ENCODE measurements at regions not wholly inside any gene's neighbourhood (a gene's known extent, or its start where the extent isn't known, plus 50 kb on each side); places are given as distances from the start of the nearest gene placed in this dataset.
"Not testable (repeated sequence)": the region's sequence is repeated elsewhere in the genome, so short reads cannot be mapped to it uniquely, and the experiment has no call there.

DNA sequence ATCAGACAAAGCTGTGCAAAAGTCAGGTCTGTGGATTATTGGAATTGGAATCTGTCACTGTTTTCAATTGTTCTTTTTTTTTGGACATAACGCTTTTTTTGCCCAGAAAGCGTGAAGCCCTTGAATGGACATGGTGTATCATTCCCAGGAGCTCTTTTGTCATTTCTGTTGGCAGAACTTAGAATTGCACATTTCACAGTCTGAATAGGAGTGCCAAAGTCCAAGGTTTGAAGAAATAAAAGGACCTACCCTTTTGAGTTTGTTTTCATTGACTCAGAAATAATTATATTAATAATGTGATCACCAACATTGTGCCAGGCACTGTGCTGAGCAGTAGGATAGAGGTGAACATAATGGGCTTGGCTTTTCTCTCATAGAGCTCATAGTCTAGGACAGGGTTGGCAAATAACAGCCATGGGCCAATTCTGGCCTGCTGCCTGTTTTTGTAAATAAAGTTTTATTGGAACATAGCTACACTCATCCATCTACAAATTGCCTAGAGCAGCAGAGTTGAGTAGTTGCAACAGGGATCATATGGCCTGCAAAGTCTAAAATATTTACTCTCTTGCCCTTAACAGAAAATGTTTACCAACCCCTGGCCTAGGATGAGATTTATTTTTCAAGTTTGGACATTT, 62.6 kb upstream of the ATXN1 start:
- FAIRE-seq, result no peak
- no peak for DNase-seq (ENCODE audit: insufficient read length, low spot score)
- TF ChIP-seq, protein P1, sequence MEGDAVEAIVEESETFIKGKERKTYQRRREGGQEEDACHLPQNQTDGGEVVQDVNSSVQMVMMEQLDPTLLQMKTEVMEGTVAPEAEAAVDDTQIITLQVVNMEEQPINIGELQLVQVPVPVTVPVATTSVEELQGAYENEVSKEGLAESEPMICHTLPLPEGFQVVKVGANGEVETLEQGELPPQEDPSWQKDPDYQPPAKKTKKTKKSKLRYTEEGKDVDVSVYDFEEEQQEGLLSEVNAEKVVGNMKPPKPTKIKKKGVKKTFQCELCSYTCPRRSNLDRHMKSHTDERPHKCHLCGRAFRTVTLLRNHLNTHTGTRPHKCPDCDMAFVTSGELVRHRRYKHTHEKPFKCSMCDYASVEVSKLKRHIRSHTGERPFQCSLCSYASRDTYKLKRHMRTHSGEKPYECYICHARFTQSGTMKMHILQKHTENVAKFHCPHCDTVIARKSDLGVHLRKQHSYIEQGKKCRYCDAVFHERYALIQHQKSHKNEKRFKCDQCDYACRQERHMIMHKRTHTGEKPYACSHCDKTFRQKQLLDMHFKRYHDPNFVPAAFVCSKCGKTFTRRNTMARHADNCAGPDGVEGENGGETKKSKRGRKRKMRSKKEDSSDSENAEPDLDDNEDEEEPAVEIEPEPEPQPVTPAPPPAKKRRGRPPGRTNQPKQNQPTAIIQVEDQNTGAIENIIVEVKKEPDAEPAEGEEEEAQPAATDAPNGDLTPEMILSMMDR (IDR thresholded peaks at IDR 0.05; ENCODE audit: insufficient read depth, missing control alignments), result no peak

DNA sequence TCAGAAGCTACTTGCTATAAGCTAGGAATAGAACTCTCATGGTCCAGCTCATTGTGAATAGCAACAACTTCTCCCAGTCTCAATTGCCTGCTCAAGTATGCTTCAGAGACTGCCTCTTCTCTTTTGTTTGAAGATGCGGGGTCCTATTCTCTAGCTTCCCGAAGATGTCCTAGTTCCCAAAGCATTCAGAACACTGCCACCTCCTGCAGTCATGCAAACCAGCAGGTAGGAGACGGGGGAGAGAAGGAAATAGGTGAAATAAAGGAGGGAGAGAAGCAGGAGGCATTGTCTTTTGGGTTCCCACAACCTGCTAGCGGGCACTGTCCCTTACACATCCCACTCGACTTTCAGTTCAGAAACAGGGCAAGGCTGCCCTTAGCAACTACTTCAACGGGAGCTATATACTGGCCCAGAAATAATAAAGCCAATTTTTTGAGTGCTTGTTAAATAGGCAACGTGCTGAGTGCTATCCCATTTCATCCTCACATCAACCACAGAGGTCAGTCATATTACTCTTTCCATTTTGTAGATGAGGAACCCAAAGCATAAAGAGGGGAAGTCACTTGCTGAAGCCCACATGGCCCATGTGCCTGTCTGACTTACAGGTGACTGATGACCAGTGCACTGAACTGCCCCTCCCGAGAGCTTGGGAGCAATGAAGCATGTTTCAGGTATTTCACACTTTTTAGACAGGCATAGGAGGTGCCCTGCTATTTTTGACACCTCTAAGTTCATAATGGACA, 61.9 kb upstream of the ATXN1 start:
- DNase-seq (ENCODE audit: insufficient read length, low spot score), result no peak
- no peak for FAIRE-seq
- TF ChIP-seq, protein P1 (IDR thresholded peaks at IDR 0.05; ENCODE audit: insufficient read depth, missing control alignments), result no peak

DNA sequence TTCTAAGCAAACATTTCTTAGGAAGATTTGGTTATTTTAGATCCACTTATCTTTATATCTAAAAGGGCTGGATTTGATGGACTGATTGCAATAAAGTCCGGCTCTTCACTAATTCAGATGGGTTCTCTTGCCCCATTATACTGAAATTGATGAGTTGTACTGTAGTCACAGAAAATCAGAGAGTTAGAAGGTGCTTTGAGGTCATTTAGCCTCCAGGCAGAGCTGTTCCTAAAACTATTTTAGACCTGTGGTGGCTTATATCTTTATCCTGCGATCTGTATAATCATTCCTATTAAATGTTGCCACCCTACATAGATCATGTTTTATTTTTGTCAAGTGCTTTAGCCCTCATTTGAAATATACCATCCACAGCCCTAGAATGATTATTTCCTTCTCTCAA, 61.3 kb upstream of the ATXN1 start:
- DNase-seq (ENCODE audit: insufficient read length, low spot score) (no peak), FAIRE-seq (no peak)
- TF ChIP-seq, protein P1 (IDR thresholded peaks at IDR 0.05; ENCODE audit: insufficient read depth, missing control alignments), result no peak

DNA sequence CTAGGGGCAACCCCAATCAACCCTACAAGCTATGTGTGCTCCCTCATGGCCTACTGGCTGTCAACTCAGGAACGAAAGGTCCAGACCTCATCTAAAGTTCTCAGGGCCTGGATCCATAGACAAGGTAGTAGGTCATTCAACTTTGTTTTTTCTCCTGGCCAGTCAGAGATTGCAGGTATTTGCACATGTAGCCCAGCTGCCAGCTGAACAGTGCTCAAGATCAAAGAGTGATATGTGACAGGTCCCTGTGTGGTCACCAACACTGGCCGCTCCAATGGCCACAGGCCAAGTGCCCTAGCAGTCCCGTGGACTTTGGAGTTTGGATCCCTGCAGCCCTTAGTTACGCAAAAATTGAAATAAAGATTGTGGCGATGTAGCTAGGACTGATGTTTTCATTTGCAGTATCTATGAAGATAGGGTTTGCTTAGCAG, 60.6 kb upstream of the ATXN1 start:
- FAIRE-seq, result no peak
- no peak for DNase-seq (ENCODE audit: insufficient read length, low spot score)
- TF ChIP-seq, protein P1 (IDR thresholded peaks at IDR 0.05; ENCODE audit: insufficient read depth, missing control alignments), result no peak

DNA sequence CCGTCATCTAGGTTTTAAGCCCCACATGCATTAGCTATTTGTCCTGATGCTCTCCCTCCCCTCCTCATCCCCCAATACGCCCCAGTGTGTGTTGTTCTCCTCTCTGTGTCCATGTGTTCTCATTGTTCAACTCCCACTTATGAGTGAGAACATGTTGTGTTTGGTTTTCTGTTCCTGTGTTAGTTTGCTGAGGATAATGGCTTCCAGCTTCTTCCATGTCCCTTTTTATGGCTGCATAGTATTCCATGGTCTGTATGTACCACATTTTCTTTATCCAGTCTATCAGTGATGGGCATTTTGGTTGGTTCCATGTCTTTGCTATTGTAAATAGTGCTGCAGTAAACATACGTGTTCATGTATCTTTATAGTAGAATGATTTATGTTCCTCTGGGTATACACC, 59.0 kb upstream of the ATXN1 start:
- not testable (repeated sequence) for FAIRE-seq; DNase-seq (ENCODE audit: insufficient read length, low spot score)

DNA sequence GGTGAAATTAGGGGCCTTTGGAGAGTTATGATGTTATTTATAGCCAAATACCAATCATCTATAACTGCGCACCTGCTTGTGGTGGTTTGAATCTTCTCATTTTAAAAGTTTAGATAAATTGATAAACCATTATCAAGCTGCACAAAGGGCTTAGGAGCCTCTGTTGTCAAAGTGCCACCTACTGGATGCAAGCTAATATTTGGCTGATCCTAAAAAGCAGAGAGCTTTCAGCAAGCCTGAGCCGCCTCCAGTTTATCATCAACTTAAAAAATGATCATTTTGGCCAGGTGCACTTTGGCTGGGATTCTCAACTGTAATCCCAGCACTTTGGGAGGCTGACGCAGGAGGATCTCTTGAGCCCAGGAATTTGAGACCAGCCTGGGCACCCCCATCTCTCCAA, 58.5 kb upstream of the ATXN1 start:
- TF ChIP-seq, protein P1 (IDR thresholded peaks at IDR 0.05; ENCODE audit: insufficient read depth, missing control alignments), result peak; percentile 13
- no peak for FAIRE-seq
- no peak for DNase-seq (ENCODE audit: insufficient read length, low spot score)

DNA sequence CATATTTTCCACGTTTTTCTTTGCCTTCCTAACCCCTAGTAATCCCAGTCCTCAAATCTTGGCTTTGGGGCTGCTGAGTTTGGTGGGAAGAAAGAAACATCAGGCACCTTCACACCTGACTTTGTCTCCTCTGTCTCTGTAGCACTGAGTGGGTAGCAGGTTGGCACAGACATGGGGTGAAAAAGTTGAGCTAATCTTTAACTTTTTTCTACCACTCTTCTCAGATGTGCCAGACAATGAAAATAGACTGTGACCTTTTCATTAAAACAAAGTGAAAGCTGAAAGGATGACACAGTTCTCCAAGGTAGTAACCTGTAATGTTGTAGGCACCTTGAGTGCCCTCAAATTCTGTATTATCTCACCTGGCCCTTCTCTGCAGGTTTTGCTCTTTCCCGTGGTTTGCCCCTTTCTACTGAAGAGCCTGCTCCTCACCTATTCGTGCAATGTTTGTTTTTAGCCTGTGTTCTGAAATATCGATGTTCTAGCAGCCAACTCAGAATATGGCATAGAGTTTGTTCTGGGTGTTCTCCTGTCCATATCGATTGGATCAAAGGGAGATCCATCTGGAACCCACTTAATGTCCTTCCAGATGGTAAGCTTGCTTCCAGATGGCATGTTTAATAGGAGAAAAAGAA, 57.8 kb upstream of the ATXN1 start:
- TF ChIP-seq, protein P1 (IDR thresholded peaks at IDR 0.05; ENCODE audit: insufficient read depth, missing control alignments), result no peak
- FAIRE-seq, result no peak

More for the DNA sequence above, 57.8 kb upstream of the ATXN1 start:
- no peak for DNase-seq (ENCODE audit: insufficient read length, low spot score)

Data from D721Med (cell line).